Lower leg skin (tissue), 3 donors: ENCODE measurements at regions not wholly inside any gene's neighbourhood (a gene's known extent, or its start where the extent isn't known, plus 50 kb on each side); places are given as distances from the start of the nearest gene placed in this dataset.

Experiments
- CTCF ChIP-seq, 3 donors: fragments of 450-650 bp; IDR thresholded peaks; one replicate each; pipeline ENCODE4 v1.5.1; 2016; ENCODE audit warnings: antibody characterized with exemption in 3 of 3, mild to moderate bottlenecking in 3 of 3, moderate library complexity in 2 of 3
- POLR2A ChIP-seq, 2 donors: fragments of 450-650 bp; IDR thresholded peaks; one replicate each; pipeline ENCODE4 v1.6.1; 2016 to 2017; ENCODE audit warnings: antibody characterized with exemption in 2 of 2, mild to moderate bottlenecking in 1 of 2, moderate library complexity in 1 of 2

- TF ChIP-seq CTCF (IDR thresholded peaks at IDR 0.05) = no peak
- no peak for TF ChIP-seq POLR2A (IDR thresholded peaks at IDR 0.05)
Observed at GRCh38 chr16:54510685-54511221, 224.2 kb upstream of the IRX3 start.
